ENCODE measurements at regions not wholly inside any gene's neighbourhood (a gene's known extent, or its start where the extent isn't known, plus 50 kb on each side); places are given as distances from the start of the nearest gene placed in this dataset.
"Not testable (repeated sequence)": the region's sequence is repeated elsewhere in the genome, so short reads cannot be mapped to it uniquely, and the experiment has no call there.

GRCh38 chr2:208608122-208608835 is 201.7 kb downstream of the PTH2R start:
- DNase-seq = peak; percentile 90

DNA sequence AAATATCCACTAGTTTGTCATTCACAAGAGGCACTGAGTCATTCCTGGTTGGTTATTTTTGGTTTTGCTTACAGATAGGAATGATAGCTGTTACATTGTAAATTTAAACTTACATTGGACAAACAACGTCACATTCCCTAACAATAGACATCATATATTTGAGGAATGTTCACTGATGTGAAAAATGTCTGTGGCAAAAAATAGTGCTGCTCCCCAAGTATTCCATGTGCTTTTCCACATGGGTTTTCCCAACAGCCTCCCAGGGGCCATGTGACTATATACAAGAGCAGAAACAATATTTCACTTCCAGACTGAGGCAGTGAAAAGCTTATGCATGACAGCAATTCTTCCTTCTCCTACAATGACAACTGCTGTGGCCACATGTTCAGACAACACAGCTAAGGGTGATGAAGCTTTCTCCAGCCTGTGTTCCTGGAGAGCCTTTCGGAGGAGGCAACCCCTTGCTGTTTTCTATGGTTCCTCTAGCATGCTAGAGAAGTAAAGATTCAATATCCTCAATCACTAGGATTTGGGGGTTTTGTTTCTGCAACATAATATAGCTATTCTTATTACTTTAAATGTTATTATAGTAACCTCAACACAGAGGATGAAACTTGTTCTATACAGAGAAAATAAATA is 202.7 kb downstream of the PTH2R start:
- no peak for DNase-seq

- not testable (repeated sequence) for DNase-seq
These were observed 209.1 kb downstream of the PTH2R start for GRCh38 chr2:208615675-208616074.

- DNase-seq = no peak
These were observed 211.6 kb downstream of the PTH2R start for GRCh38 chr2:208618220-208618619.

- DNase-seq = no peak
These were observed 213.4 kb downstream of the PTH2R start for GRCh38 chr2:208619993-208620392.

DNA sequence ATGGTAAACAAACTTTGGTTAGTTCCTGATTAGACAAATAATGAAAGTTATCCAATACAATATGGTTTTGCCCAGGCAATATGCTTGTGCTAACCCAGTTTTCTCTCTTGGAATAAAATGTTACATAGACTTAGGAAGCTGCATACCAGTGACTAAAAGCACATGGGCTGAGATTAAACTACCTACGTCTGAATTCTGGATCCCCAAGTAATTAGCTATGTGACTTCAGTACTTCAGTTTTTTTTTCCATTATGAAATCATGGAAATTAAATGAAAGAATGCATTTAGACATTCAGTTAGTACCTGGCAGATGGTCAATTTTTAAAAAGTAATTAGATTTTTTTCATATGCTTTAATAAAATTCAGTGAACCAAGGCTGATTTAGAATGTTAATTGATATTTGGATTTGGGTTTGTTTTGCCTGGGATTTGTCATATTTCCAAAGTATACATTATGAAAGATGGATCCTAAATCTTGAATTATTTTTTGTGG is 213.9 kb downstream of the PTH2R start:
- DNase-seq = no peak

DNA sequence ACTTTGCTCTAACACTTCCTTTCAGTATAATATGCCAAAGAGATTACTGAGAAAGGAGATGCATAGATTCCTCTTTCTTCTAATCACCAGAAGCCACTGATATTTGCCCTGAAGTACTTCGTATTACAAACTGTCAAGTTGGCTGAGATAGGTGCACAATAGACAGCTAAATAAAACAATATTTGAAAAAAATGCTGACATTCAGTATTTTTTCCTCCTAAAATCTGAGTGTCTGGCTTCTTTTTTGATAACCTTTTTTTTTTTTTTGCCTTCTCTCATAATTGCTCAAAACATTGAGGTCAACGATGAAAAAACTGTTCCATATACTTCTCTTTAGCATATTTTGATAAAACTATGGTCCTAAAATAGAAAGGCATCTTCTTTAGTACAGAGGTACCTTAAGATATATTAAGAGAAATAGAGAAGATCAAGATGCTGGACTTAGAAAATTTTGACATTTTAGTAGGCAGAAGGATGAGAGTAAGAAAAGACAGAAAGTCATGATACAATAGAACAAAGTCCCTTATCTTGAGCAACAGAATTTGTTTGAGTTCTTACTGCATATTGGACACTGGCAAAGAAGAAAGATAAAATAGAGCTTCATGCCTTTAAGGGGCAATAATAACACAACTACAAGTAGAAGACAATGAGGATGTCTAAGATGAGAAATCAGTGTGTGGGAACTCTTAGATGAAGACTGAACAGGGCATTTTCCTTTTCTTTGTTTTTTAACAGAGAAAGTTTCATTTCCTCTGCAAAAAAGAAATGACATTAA is 220.7 kb downstream of the PTH2R start:
- DNase-seq = no peak

DNA sequence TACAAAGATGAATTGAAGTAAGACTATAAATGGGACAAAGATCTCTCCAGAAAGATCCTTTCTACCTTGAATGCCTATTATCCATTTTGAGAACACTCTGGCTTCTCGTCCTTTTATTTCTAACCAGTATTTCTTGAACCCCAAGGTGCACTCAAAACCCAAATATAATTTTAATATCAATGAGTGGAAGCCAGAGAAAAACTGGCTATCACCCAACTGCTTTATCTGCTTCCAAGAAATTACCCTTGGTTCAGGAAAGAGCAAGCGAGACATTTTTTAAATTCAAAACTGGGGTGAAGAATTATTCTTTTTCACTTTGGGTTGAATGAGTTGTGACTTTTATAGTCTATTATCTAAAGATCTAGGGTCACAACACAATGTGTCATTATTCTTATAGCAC is 221.3 kb downstream of the PTH2R start:
- no peak for DNase-seq

- DNase-seq = no peak
These were observed 231.5 kb downstream of the PTH2R start for GRCh38 chr2:208638059-208638458.

- DNase-seq = no peak
These were observed 235.7 kb downstream of the PTH2R start for GRCh38 chr2:208642125-208642779.

DNA sequence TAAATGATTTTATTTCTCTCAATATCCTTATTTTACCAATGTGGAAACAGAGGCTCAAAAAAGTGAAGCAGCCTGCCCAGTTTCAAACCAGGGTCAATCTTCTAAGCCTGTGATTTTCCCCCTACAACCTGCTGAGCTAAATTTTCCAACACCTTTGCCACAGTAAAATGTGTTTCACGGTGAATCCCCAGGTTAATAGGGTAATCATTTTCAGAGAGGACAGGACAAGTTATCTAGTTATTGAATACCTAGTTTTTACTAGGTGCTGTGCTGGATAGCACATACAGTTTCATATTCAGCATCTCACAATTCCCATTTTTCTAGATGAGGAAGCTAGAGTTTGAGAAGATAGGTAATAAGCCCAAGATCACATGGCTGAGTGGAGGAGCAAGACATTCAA is 236.6 kb downstream of the PTH2R start:
- no peak for DNase-seq

DNA sequence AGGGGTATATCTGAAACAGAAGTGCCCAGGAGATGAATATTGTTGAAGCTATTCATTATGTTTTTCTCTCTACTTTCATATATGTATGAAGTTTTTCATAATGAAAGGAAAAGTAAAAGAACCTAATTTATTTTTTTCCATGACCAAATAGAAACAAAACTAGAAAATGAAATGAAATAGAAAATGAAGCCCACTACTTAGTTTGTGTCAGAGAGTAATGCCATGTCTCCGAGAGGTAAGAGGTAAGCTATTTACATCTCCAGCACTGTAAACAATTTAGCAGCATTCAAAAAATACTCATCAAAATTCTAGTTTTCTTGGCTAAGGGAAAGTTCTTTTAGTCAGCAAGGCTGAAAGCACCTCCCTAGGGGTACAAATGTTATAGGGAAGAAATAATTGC is 238.6 kb downstream of the PTH2R start:
- DNase-seq = no peak

DNA sequence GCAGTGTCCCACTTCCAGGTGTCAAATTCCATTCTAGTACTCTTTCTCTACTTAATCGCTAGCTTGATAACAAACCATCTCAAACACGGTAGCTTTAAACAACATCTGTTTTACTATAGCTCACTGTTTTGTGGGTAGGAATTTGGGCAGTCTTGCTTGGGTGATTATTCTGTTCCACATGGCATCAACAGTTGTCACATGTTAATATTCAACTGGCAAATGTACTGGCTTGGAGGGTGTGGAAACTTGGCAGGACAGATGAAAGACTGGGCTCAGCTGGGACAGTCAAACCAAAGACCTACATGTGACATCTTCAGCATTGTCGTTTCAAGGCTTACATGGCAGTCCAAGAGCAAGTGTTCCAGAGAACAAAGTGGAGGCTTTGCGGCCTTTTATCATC is 241.8 kb downstream of the PTH2R start:
- no peak for DNase-seq

DNA sequence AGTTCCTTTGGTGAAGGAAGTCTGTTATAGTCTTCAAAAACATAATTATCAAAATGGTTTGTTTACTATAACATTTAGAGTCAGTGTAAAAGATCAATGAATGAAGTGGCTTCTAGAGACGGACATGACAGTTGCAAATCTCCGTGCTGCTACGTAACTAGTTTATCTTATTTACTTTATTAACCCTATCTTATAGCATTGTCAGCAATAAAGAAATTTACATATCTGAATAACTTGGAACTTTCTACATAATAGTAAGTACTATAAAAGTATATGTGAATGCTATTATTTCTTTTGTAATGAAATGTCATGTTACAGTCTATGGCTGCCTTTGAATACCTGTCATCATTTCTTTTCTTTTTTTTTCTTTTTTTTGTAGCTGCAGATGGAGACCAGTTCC is 246.8 kb downstream of the PTH2R start:
- DNase-seq = no peak

DNA sequence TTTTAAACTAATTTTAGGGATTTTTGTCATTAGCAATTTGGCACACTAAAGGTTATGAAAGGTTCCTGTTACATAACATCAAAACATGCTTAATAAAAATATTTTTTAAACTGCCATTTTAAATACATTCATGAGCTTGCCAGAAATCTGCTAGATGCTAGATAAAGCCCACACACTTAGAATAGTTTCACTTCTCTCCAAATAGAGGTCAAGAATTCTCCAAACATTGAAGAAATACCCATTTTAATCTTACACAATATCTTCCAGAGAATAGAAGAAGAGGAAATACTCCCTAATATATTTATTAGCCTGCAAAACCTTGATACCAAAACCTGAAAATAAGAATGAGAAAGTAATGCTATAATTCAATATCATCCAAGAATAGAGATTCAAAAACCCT is 247.5 kb downstream of the PTH2R start:
- DNase-seq = no peak

GRCh38 chr2:208657468-208657867 is 250.9 kb downstream of the PTH2R start:
- DNase-seq = no peak

DNA sequence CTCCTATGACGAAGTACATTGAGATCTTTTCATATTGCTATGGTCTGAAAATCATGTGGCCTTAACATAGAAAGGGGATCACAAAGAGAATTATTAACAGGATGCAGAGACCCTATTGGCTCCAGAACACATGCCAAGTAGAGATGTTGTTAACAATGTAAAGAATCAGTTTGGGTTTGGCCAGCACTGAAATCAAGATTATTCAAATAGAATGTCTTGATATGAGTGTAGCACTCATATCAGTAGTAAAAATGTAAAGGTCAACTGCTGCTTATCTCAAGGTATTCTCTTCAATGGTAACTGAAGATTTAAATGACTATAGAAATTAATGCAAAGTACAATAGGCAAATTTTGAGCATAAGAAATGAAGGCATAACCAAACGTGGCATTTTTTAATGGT is 262.8 kb downstream of the PTH2R start:
- no peak for DNase-seq

DNA sequence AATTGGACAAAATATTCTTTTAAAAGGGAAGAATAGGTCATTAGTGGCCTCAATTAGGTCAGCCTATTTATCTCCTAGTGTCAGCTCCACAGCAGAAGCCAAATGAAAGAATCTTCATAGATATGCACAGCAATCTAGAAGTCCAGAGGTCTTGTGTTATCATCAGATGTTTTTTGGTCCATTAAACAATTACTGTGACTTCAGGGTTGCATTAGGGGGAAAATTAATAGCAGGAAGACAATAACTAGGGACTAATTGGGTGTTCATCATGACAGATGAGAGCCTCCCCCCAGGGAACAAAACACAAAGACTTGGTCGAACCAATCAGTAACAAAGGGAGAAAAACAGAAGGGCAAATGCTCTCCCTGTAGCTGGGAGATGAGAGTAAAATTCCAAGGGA is 264.7 kb downstream of the PTH2R start:
- DNase-seq = no peak

GRCh38 chr2:208671886-208672680 is 265.5 kb downstream of the PTH2R start:
- no peak for DNase-seq

DNA sequence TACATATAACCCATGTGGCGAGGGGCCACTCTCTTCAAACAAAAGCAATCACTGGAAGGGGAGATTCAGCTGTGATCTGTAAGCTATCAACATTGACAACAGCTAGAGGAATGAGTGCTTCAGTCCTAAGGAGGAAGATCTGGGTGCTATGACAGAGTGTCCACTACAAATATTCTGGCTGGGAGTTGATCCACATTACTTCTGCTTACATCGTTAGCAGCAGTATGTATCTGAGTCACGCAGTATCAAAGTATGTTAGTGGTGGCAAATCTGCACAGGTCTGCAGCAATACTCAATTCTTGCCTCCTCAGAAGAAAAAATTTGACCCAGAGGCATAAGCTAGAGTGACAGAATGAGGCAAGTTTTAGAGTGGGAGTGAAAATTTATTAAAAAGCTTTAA is 267.0 kb downstream of the PTH2R start:
- no peak for DNase-seq

- no peak for DNase-seq
These were observed 268.3 kb downstream of the PTH2R start for GRCh38 chr2:208674919-208675318.

GRCh38 chr2:208685929-208686328 is 279.3 kb downstream of the PTH2R start:
- DNase-seq = not testable (repeated sequence)

DNA sequence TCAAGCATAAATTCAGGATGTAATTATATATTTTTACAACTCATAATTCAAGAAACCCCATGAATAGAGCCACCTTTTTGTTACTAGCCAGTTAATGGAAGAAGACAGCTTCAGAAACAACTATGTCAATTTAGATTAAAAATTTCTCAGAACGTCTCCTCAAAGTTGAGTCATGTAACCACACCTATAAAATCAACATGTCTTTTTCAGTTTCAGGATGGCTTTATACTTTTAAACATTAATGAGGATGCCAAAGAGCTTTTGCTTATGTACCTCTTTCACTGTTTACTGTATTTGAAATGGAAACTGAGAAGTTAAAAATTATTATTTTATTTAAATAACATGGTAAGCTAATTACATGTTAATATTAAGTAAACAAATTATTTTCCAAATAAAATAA is 280.1 kb downstream of the PTH2R start:
- no peak for DNase-seq

Measured in NCI-H748 treated with DMSO at 0.1 percent for 48 hours (cell line).